IPS-18a (cell line): ENCODE measurements at regions not wholly inside any gene's neighbourhood (a gene's known extent, or its start where the extent isn't known, plus 50 kb on each side); places are given as distances from the start of the nearest gene placed in this dataset.

ENCODE experiments used
- H3K27ac ChIP-seq: one replicate; pipeline ENCODE4 v1.5.1; 2013; ENCODE audit warnings: low read length
- H3K27me3 ChIP-seq: one replicate; pipeline ENCODE4 v1.6.1; 2013; ENCODE audit warnings: mild to moderate bottlenecking, low read length; ENCODE audit not compliant: control insufficient read depth, insufficient read depth
- H3K36me3 ChIP-seq: one replicate; pipeline ENCODE4 v1.6.1; 2013; ENCODE audit warnings: low read depth, low read length; ENCODE audit not compliant: control insufficient read depth
- H3K4me1 ChIP-seq: one replicate; pipeline ENCODE4 v1.6.1; 2013; ENCODE audit warnings: low read depth, low read length; ENCODE audit not compliant: control insufficient read depth
- H3K4me3 ChIP-seq: one replicate; pipeline ENCODE4 v1.5.1; 2013; ENCODE audit warnings: low read length
- H3K9ac ChIP-seq: one replicate; pipeline ENCODE4 v1.6.1; 2013; ENCODE audit warnings: mild to moderate bottlenecking, low read length, moderate library complexity
- H3K9me3 ChIP-seq: one replicate; pipeline ENCODE4 v1.6.1; 2013; ENCODE audit warnings: low read depth, low read length; ENCODE audit not compliant: control insufficient read depth

DNA sequence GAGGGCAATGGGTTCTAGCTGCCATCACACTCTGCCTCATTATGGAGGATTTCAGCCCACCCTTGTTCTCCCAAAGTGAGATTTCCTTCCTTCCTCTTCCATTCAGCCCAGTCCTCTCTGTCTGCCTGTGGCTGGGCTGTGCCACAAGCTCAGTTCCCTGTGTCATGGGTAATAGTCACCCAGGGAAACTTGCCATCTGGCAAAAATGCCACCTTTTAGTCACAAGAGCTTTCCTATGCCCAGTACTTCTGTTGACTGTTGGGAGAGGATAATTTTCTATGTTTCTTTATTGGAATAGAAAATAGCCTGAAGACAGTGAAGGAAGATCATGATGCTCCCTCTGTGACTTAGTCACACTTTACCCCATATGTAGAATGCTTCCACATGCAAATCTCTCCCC, 71.4 kb downstream of the TLR4 start:
- no peak overlapping the region for H3K27ac ChIP-seq
- no peak overlapping the region for H3K4me3 ChIP-seq
- H3K36me3 ChIP-seq = no peaks in the 10 kb centered on the region
- H3K4me1 ChIP-seq = no peaks in the 10 kb centered on the region
- H3K9me3 ChIP-seq = no peaks in the 10 kb centered on the region
- H3K27me3 ChIP-seq = no peaks in the 10 kb centered on the region
- no peak overlapping the region for H3K9ac ChIP-seq

DNA sequence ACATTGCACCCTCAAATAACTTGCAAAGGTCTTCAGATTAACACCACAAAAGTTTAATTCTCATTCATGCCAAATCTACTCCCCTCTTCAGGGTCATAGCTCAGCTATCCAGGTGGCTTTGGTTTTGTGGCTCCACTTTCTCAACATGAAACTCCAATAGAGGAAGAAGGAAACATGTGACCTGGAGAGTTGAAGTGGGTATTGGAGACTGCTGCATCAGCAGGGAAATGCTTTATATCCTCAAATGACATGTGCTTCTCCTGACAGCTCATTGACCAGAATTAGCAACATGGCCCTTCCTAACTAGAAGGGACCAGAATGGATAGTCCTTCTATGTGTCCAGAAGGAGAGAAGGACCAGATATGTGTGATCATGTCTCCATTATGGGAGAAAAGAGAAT, 73.6 kb downstream of the TLR4 start:
- H3K4me3 ChIP-seq = no peak overlapping the region
- no peak overlapping the region for H3K27ac ChIP-seq
- no peaks in the 10 kb centered on the region for H3K27me3 ChIP-seq
- H3K9me3 ChIP-seq = no peaks in the 10 kb centered on the region
- H3K9ac ChIP-seq = no peak overlapping the region
- H3K4me1 ChIP-seq = no peaks in the 10 kb centered on the region
- no peaks in the 10 kb centered on the region for H3K36me3 ChIP-seq

- no peak overlapping the region for H3K4me3 ChIP-seq
- H3K4me1 ChIP-seq = no peaks in the 10 kb centered on the region
- no peak overlapping the region for H3K27ac ChIP-seq
- H3K9ac ChIP-seq = no peak overlapping the region
- no peaks in the 10 kb centered on the region for H3K27me3 ChIP-seq
- H3K36me3 ChIP-seq = no peaks in the 10 kb centered on the region
- H3K9me3 ChIP-seq = no peaks in the 10 kb centered on the region
These were observed 75.6 kb downstream of the TLR4 start for GRCh38 chr9:117779760-117780159.

GRCh38 chr9:117782931-117783788, 79.0 kb downstream of the TLR4 start:
- Histone ChIP-seq H3K27ac (no peak overlapping the region), H3K9me3 (no peaks in the 10 kb centered on the region), H3K9ac (no peak overlapping the region), H3K4me1 (no peaks in the 10 kb centered on the region), H3K36me3 (no peaks in the 10 kb centered on the region), H3K27me3 (no peaks in the 10 kb centered on the region), H3K4me3 (no peak overlapping the region)

- Histone ChIP-seq H3K27me3 (no peaks in the 10 kb centered on the region), H3K9ac (no peak overlapping the region), H3K4me1 (no peaks in the 10 kb centered on the region), H3K9me3 (no peaks in the 10 kb centered on the region), H3K4me3 (no peak overlapping the region), H3K27ac (no peak overlapping the region), H3K36me3 (no peaks in the 10 kb centered on the region)
These were observed 79.6 kb downstream of the TLR4 start for GRCh38 chr9:117783828-117784227.

DNA sequence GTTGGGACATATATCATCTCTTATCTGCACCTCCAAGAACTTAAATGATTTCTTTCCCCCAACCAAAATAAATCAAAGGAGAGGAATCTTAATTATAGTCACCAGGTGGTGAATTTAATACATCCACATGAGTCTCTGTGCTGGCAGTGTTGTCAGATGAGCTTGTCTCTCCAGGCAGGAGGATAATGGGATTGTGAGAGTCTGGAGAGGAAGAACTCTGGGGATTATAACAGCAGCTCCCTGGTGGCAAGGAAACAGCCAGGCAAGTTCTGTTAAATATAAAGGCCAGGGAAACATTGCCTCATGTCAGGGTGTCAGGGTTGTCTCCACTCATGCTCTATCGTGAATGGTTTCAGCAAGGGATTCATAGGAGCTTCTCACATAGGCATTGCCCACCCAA, 80.8 kb downstream of the TLR4 start:
- Histone ChIP-seq H3K27ac (no peak overlapping the region), H3K27me3 (no peaks in the 10 kb centered on the region), H3K36me3 (no peaks in the 10 kb centered on the region), H3K4me3 (no peak overlapping the region), H3K9ac (no peak overlapping the region), H3K4me1 (no peaks in the 10 kb centered on the region), H3K9me3 (no peaks in the 10 kb centered on the region)

DNA sequence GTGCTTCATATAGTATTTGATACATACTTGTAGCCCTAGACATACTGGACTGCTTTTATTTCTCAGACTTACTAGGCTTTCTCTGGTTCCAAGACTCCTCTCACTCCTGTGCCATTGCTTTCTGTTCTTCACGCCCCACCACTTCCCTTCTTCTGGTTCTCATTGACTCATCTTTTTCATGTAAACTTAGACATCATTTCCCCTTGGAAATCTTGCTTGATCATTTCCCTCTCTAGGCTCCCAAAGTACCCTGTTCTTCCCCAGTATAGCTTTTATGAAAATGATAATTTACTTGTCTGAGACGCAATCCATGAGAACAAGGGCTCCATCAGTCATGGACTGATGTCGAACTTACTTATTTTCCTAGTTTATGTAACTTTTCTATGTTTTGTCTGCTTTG, 83.5 kb downstream of the TLR4 start:
- Histone ChIP-seq H3K27ac (no peak overlapping the region), H3K4me3 (no peak overlapping the region), H3K9ac (no peak overlapping the region), H3K4me1 (no peaks in the 10 kb centered on the region), H3K36me3 (no peaks in the 10 kb centered on the region), H3K27me3 (no peaks in the 10 kb centered on the region), H3K9me3 (no peaks in the 10 kb centered on the region)

DNA sequence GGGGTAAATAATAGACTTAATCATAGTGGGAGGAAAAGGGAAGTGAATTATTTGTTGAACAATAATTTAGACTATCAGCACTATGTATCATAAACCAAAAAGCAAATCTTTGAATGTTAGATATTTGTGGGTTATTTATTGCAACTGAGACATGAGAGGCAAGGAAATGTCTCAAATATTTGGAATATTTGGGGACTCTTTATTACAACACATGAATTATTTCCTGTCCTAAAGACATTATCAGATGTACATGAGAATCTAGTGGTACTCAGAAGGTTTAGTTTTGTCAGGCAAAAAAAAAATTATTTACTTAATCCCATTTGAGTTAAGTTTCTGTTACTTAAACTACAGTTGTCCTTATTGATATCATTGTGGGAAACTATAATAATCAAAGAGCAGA, 91.1 kb downstream of the TLR4 start:
- no peak overlapping the region for H3K27ac ChIP-seq
- no peak overlapping the region for H3K9ac ChIP-seq
- no peak overlapping the region for H3K4me3 ChIP-seq
- no peaks in the 10 kb centered on the region for H3K9me3 ChIP-seq
- no peaks in the 10 kb centered on the region for H3K36me3 ChIP-seq
- no peaks in the 10 kb centered on the region for H3K27me3 ChIP-seq
- H3K4me1 ChIP-seq = peaks cover 5% of the 10 kb centered on the region

DNA sequence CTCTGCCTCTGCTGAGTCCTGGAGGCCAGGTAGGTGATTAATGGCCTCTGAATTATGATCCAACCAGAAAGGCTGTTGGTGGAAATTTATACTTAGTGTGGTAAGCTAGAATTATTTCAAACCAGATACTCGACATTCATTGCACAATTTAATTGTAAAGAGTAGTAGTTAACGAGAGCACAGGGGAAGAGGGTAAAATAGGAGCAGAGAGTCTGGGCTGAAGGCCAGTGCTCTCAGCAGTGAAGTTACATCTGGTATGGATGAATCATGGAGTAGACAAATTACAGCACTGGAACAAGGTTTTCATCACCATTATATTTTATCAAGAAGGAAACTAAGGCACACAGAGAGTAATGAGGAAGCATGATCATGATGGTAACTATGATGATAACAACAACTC, 92.5 kb downstream of the TLR4 start:
- no peak overlapping the region for H3K27ac ChIP-seq
- no peaks in the 10 kb centered on the region for H3K27me3 ChIP-seq
- peaks cover 5% of the 10 kb centered on the region for H3K4me1 ChIP-seq
- H3K4me3 ChIP-seq = no peak overlapping the region
- no peak overlapping the region for H3K9ac ChIP-seq
- H3K36me3 ChIP-seq = no peaks in the 10 kb centered on the region
- no peaks in the 10 kb centered on the region for H3K9me3 ChIP-seq

GRCh38 chr9:117800389-117800788, 96.2 kb downstream of the TLR4 start:
- no peaks in the 10 kb centered on the region for H3K27me3 ChIP-seq
- no peaks in the 10 kb centered on the region for H3K4me1 ChIP-seq
- H3K27ac ChIP-seq = no peak overlapping the region
- no peaks in the 10 kb centered on the region for H3K9me3 ChIP-seq
- H3K36me3 ChIP-seq = no peaks in the 10 kb centered on the region
- H3K4me3 ChIP-seq = no peak overlapping the region
- no peak overlapping the region for H3K9ac ChIP-seq

DNA sequence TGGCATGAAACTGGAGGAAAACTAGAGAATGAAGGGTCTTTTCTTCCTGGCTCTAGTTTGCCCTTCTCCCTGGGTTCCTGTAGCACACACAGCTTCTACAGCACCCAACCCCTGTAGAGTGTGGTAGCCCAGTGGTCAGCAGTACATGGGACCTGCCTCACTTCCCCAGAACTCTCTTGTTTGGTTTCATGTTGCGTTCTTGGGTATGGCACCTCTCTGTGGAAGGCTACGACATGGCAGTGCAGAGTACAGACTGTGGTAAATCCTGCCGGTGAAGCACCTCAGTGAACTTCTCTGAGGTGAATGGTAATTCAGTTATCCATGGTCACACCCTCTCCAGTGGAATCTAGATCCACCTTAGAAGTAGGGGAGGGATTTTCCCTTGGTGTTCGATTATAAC, 105.5 kb downstream of the TLR4 start:
- H3K36me3 ChIP-seq = no peaks in the 10 kb centered on the region
- no peak overlapping the region for H3K9ac ChIP-seq
- no peak overlapping the region for H3K4me3 ChIP-seq
- H3K27me3 ChIP-seq = no peaks in the 10 kb centered on the region
- no peaks in the 10 kb centered on the region for H3K4me1 ChIP-seq
- no peak overlapping the region for H3K27ac ChIP-seq
- H3K9me3 ChIP-seq = no peaks in the 10 kb centered on the region

GRCh38 chr9:117815315-117815714, 111.1 kb downstream of the TLR4 start:
- Histone ChIP-seq H3K4me1 (no peaks in the 10 kb centered on the region), H3K27ac (no peak overlapping the region), H3K4me3 (no peak overlapping the region), H3K9ac (no peak overlapping the region), H3K9me3 (no peaks in the 10 kb centered on the region), H3K27me3 (no peaks in the 10 kb centered on the region), H3K36me3 (no peaks in the 10 kb centered on the region)
